ENCODE measurements at regions not wholly inside any gene's neighbourhood (a gene's known extent, or its start where the extent isn't known, plus 50 kb on each side); places are given as distances from the start of the nearest gene placed in this dataset.

- Histone ChIP-seq H3K4me3 (ENCODE audit: low read depth in 1 of 2, low read length in 1 of 2) (no peak overlapping the region), H3K27me3 (peaks cover 38% of the 10 kb centered on the region)
- TF ChIP-seq, protein P1, sequence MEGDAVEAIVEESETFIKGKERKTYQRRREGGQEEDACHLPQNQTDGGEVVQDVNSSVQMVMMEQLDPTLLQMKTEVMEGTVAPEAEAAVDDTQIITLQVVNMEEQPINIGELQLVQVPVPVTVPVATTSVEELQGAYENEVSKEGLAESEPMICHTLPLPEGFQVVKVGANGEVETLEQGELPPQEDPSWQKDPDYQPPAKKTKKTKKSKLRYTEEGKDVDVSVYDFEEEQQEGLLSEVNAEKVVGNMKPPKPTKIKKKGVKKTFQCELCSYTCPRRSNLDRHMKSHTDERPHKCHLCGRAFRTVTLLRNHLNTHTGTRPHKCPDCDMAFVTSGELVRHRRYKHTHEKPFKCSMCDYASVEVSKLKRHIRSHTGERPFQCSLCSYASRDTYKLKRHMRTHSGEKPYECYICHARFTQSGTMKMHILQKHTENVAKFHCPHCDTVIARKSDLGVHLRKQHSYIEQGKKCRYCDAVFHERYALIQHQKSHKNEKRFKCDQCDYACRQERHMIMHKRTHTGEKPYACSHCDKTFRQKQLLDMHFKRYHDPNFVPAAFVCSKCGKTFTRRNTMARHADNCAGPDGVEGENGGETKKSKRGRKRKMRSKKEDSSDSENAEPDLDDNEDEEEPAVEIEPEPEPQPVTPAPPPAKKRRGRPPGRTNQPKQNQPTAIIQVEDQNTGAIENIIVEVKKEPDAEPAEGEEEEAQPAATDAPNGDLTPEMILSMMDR (IDR thresholded peaks at IDR 0.05), result no peak
These were observed 108.4 kb upstream of the LINGO1 start for GRCh38 chr15:77741106-77741505.

GRCh38 chr15:77739591-77740378 is 107.1 kb upstream of the LINGO1 start:
- peaks cover 46% of the 10 kb centered on the region for H3K27me3 ChIP-seq
- no peaks in the 10 kb centered on the region for H3K36me3 ChIP-seq
- TF ChIP-seq, protein P1 (IDR thresholded peaks at IDR 0.05), result no peak
- no peak overlapping the region for H3K4me3 ChIP-seq (ENCODE audit: low read depth in 1 of 2, low read length in 1 of 2)
- no peak overlapping the region for H3K27ac ChIP-seq
- no peaks in the 10 kb centered on the region for H3K9me3 ChIP-seq
- no peaks in the 10 kb centered on the region for H3K4me1 ChIP-seq (ENCODE audit: control insufficient read depth in 1 of 2, insufficient read depth in 1 of 2, low read depth in 1 of 2, low read length in 1 of 2)

More at GRCh38 chr15:77741106-77741505, 108.4 kb upstream of the LINGO1 start:
- Histone ChIP-seq H3K9me3 (no peaks in the 10 kb centered on the region), H3K4me1 (ENCODE audit: control insufficient read depth in 1 of 2, insufficient read depth in 1 of 2, low read depth in 1 of 2, low read length in 1 of 2) (no peaks in the 10 kb centered on the region), H3K36me3 (no peaks in the 10 kb centered on the region), H3K27ac (no peak overlapping the region)

- Histone ChIP-seq H3K9me3 (no peaks in the 10 kb centered on the region), H3K4me1 (ENCODE audit: control insufficient read depth in 1 of 2, insufficient read depth in 1 of 2, low read depth in 1 of 2, low read length in 1 of 2) (no peaks in the 10 kb centered on the region), H3K36me3 (no peaks in the 10 kb centered on the region), H3K27ac (no peak overlapping the region), H3K4me3 (ENCODE audit: low read depth in 1 of 2, low read length in 1 of 2) (no peak overlapping the region), H3K27me3 (peaks cover 46% of the 10 kb centered on the region)
- TF ChIP-seq, protein P1 (IDR thresholded peaks at IDR 0.05), result no peak
These were observed 106.0 kb upstream of the LINGO1 start for GRCh38 chr15:77738441-77739302.

DNA sequence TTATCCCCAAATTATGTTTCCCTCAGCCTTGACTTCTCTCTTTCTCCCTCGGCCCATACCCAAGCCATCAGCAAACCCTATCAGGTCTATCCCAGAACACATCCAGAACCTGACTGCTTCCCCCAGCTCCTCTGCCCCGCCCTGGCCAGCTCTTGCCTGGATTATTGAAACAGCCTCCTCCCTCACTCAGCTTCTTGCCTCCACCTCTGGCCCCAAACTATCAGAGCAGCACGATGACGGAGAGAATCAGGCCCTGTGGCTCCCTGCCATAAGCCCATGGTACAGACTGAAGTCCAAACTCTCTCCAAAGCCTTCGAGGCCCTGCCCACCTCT is 105.3 kb upstream of the LINGO1 start:
- TF ChIP-seq, protein P1 (IDR thresholded peaks at IDR 0.05), result no peak

GRCh38 chr15:77737238-77738037 is 104.7 kb upstream of the LINGO1 start:
- Histone ChIP-seq H3K27me3 (peaks cover 37% of the 10 kb centered on the region), H3K9me3 (no peaks in the 10 kb centered on the region), H3K4me1 (ENCODE audit: control insufficient read depth in 1 of 2, insufficient read depth in 1 of 2, low read depth in 1 of 2, low read length in 1 of 2) (no peaks in the 10 kb centered on the region), H3K36me3 (no peaks in the 10 kb centered on the region), H3K27ac (no peak overlapping the region), H3K4me3 (ENCODE audit: low read depth in 1 of 2, low read length in 1 of 2) (no peak overlapping the region)
- TF ChIP-seq, protein P1 (IDR thresholded peaks at IDR 0.05), result no peak

More for the DNA sequence above, 105.3 kb upstream of the LINGO1 start:
- H3K9me3 ChIP-seq, result no peaks in the 10 kb centered on the region
- H3K27me3 ChIP-seq, result peaks cover 40% of the 10 kb centered on the region
- H3K4me3 ChIP-seq (ENCODE audit: low read depth in 1 of 2, low read length in 1 of 2), result no peak overlapping the region
- no peaks in the 10 kb centered on the region for H3K4me1 ChIP-seq (ENCODE audit: control insufficient read depth in 1 of 2, insufficient read depth in 1 of 2, low read depth in 1 of 2, low read length in 1 of 2)
- H3K27ac ChIP-seq, result no peak overlapping the region
- no peaks in the 10 kb centered on the region for H3K36me3 ChIP-seq

Data from neutrophil (primary cell).